Transverse colon (tissue), 3 donors: ENCODE measurements at regions not wholly inside any gene's neighbourhood (a gene's known extent, or its start where the extent isn't known, plus 50 kb on each side); places are given as distances from the start of the nearest gene placed in this dataset.
"Not testable (repeated sequence)": the region's sequence is repeated elsewhere in the genome, so short reads cannot be mapped to it uniquely, and the experiment has no call there.

ENCODE experiments used
- CTCF ChIP-seq, 5 experiments: fragments of 200-600 bp in 3 of 5; fragments of 450-650 bp in 2 of 5; sonication (generic) in 3 of 5; IDR thresholded peaks; 1 replicate in 2 of 5; 2 replicates in 3 of 5; pipeline ENCODE4 v1.5.1; 2016 to 2017; ENCODE audit warnings: antibody characterized with exemption in 5 of 5, inconsistent platforms in 3 of 5, mild to moderate bottlenecking in 2 of 5, moderate library complexity in 1 of 5
- EP300 ChIP-seq: sonication (generic); formaldehyde crosslinking; IDR thresholded peaks from one replicate; pipeline ENCODE4 v1.6.1; 2017; ENCODE audit warnings: antibody characterized with exemption, low read depth

- not testable (repeated sequence) for TF ChIP-seq EP300; CTCF (IDR thresholded peaks at IDR 0.05)
These were observed 264.3 kb upstream of the NBPF12 start for GRCh38 chr1:146673729-146674299.
